Pancreas (tissue), 10 donors: ENCODE measurements at regions not wholly inside any gene's neighbourhood (a gene's known extent, or its start where the extent isn't known, plus 50 kb on each side); places are given as distances from the start of the nearest gene placed in this dataset.

ENCODE experiments used
- ATAC-seq, 4 donors: fragments of 200-7000 bp; cut with Tn5 transposase; one replicate each; pipeline versions ENCODE4 v1.8.0 to v1.9.1; 2020; ENCODE audit warnings: mild to moderate bottlenecking in 4 of 4, moderate library complexity in 4 of 4
- DNase-seq, 6 donors: peaks; one replicate each; pipeline ENCODE4 v3.0.0-alpha.2; 2020
- FAIRE-seq: peaks from 2 replicates; lab custom pipeline; 2012; peaks lifted over from hg19 to GRCh38; lab: Jason Lieb, UNC
- H3K27ac ChIP-seq, 4 donors: fragments of 200-600 bp; sonication (generic); 1 replicate in 3 of 4; 2 replicates in 1 of 4; pipeline versions ENCODE4 v1.5.0 to v1.8.0; 2020
- H3K27me3 ChIP-seq, 4 donors: fragments of 200-600 bp; one replicate each; pipeline ENCODE4 v1.8.0; 2021
- H3K36me3 ChIP-seq, 3 donors: fragments of 200-600 bp; sonication (generic) in 1 of 3; one replicate each; pipeline versions ENCODE4 v1.5.0 to v1.8.0; 2020 to 2021
- H3K4me1 ChIP-seq, 3 donors: fragments of 200-600 bp; one replicate each; pipeline ENCODE4 v1.8.0; 2021
- H3K4me3 ChIP-seq, 4 donors: fragments of 200-600 bp; sonication (generic) in 2 of 4; one replicate each; pipeline versions ENCODE4 v1.5.0 to v1.8.0; 2020 to 2021
- H3K9me3 ChIP-seq, 4 donors: fragments of 200-600 bp; one replicate each; pipeline ENCODE4 v1.8.0; 2021
- WGBS, 2 donors: extraction: QIAGEN DNeasy Blood & Tissue Kit; methylation state at CpG; one replicate each; pipeline ENCODE4 v1.1.7; 2013; 5-methylcytosine and 5-hydroxymethylcytosine counted together
- intact Hi-C, 3 donors: fragments of 100-400 bp; cut with DNase I; formaldehyde crosslinking; loops; one replicate each; pipeline versions ENCODE4 v1.11.1 to v1.14.2; 2022
- TF ChIP-seq, protein P1 (sequence below), 4 donors: fragments of 200-600 bp; sonication (generic) in 3 of 4; IDR thresholded peaks; one replicate each; pipeline versions ENCODE4 v1.5.0 to v1.8.0; 2021; ENCODE audit warnings: antibody characterized with exemption in 4 of 4
- donor health status: healthy with polysubstance abuse.
- donor health status: DM: no; HTN: no; CAD: no; lungs with moderate emphysema.
- donor health status: DM: no; HTN: no; CAD: no.
- donor health status: control.
- donor health status: control.
- donor health status: Bipolar disorder and iron deficiency.
- donor health status: DM: yes; HTN: yes; CAD: no.
- donor health status: DM: no; HTN: no; CAD: no.
- donor health status: DM: no; HTN: no; CAD: no.
- donor health status: DM: yes; HTN: yes; CAD: no.

DNA sequence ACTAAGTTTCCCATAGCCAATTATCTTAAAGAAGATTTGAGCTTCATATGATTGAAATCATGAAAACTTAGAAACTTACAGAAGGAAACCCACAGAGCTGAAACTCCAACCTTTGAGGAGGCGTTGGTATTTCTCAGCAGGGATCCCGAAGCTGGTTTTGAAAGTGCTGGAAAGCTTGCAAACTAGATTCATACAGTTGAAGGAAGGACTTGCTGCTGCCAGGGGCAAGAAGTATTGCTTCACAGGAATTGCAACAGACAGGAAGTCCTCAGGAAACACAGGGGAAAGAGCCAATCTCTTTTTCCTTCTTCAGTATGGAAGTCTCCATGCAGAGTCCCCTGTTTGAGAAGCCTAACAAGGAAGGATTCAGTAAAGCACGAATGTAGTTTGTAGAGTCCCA, 419.7 kb downstream of the CD109 start:
- intact Hi-C loops = no loop called here
- DNase-seq (no peak), ATAC-seq (no peak), FAIRE-seq (no peak)
- Histone ChIP-seq H3K4me1 (no peaks in the 10 kb centered on the region), H3K9me3 (no peaks in the 10 kb centered on the region), H3K36me3 (no peaks in the 10 kb centered on the region), H3K27ac (no peak overlapping the region), H3K27me3 (no peaks in the 10 kb centered on the region), H3K4me3 (no peak overlapping the region)
- 53 to 67% methylated on average over 3 of the region's 3 CpGs for WGBS, 2 donors
- TF ChIP-seq, protein P1, sequence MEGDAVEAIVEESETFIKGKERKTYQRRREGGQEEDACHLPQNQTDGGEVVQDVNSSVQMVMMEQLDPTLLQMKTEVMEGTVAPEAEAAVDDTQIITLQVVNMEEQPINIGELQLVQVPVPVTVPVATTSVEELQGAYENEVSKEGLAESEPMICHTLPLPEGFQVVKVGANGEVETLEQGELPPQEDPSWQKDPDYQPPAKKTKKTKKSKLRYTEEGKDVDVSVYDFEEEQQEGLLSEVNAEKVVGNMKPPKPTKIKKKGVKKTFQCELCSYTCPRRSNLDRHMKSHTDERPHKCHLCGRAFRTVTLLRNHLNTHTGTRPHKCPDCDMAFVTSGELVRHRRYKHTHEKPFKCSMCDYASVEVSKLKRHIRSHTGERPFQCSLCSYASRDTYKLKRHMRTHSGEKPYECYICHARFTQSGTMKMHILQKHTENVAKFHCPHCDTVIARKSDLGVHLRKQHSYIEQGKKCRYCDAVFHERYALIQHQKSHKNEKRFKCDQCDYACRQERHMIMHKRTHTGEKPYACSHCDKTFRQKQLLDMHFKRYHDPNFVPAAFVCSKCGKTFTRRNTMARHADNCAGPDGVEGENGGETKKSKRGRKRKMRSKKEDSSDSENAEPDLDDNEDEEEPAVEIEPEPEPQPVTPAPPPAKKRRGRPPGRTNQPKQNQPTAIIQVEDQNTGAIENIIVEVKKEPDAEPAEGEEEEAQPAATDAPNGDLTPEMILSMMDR (IDR thresholded peaks at IDR 0.05) = no peak

DNA sequence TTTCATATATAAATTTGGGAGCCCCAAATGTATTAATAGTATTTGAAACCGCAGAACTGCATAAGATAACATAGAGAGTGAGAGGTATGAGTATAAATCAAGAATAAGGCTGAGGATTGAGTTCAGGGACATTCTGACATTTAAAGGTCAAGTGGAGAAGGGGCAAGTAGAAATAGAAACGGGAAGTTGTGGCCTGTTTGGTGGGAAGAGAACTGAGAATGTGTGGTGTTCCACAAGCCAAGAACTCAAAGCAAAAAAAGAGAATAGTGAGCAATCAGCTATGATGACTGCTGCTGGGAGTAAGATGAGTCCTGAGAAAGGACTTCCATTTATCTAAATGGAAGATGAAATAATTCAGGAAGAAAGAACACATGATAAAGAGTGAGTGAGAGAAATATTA, 418.4 kb downstream of the CD109 start:
- 52 to 68% methylated on average over 2 of the region's 2 CpGs for WGBS, 2 donors
- H3K9me3 ChIP-seq = no peaks in the 10 kb centered on the region
- DNase-seq (no peak), ATAC-seq (no peak), FAIRE-seq (no peak)
- no peak overlapping the region for H3K4me3 ChIP-seq
- no peaks in the 10 kb centered on the region for H3K27me3 ChIP-seq
- TF ChIP-seq, protein P1 (IDR thresholded peaks at IDR 0.05) = no peak
- no peaks in the 10 kb centered on the region for H3K36me3 ChIP-seq
- H3K27ac ChIP-seq = no peak overlapping the region
- intact Hi-C loops = no loop called here
- H3K4me1 ChIP-seq = no peaks in the 10 kb centered on the region

DNA sequence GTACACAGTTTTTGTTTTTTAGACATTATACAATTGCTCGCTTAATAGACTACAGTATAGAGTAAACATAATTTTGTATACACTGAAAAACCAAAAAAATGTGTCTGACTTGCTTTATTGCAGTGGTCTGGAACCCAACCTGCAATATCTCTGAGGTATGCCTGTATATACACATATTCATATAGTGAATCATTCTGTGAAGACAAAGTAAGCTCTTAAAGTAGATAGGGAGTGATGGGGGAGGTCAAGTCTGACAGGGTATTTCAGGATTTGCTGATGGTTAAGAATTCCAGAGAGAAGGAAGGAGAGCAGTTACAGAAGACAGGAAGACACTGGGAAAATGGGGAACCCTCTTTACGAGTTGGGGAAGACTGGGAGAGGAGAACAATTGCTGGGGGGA, 417.9 kb downstream of the CD109 start:
- Histone ChIP-seq H3K4me1 (no peaks in the 10 kb centered on the region), H3K9me3 (no peaks in the 10 kb centered on the region), H3K36me3 (no peaks in the 10 kb centered on the region), H3K27me3 (no peaks in the 10 kb centered on the region), H3K27ac (no peak overlapping the region), H3K4me3 (no peak overlapping the region)
- FAIRE-seq (no peak), ATAC-seq (no peak), DNase-seq (no peak)
- intact Hi-C loops = no loop called here
- WGBS, 2 donors = 61 to 67% methylated on average over 2 of the region's 2 CpGs
- TF ChIP-seq, protein P1 (IDR thresholded peaks at IDR 0.05) = no peak

DNA sequence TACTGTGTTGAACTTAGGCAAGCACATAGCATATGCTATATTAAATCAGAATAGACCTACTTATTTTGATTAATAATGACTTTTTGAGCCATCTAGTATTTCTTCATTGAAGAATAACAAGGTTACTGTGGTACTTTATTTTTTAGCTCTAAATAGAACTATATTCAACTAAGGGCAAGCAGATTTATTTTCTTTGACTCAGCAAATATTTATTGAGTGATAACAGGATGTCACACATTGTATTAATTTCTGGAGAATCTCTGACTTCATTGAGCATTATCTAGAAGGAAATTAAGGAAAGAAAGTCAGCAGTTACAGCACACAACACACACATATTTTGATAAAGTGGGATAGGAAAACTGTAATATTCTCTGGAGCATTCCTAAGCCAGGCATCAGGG, 407.4 kb downstream of the CD109 start:
- TF ChIP-seq, protein P1 (IDR thresholded peaks at IDR 0.05) = no peak
- H3K4me3 ChIP-seq = no peak overlapping the region
- ATAC-seq (no peak), DNase-seq (no peak), FAIRE-seq (no peak)
- no peaks in the 10 kb centered on the region for H3K36me3 ChIP-seq
- no peaks in the 10 kb centered on the region for H3K4me1 ChIP-seq
- H3K27me3 ChIP-seq = no peaks in the 10 kb centered on the region
- intact Hi-C loops = no loop called here
- no peaks in the 10 kb centered on the region for H3K9me3 ChIP-seq
- H3K27ac ChIP-seq = no peak overlapping the region

DNA sequence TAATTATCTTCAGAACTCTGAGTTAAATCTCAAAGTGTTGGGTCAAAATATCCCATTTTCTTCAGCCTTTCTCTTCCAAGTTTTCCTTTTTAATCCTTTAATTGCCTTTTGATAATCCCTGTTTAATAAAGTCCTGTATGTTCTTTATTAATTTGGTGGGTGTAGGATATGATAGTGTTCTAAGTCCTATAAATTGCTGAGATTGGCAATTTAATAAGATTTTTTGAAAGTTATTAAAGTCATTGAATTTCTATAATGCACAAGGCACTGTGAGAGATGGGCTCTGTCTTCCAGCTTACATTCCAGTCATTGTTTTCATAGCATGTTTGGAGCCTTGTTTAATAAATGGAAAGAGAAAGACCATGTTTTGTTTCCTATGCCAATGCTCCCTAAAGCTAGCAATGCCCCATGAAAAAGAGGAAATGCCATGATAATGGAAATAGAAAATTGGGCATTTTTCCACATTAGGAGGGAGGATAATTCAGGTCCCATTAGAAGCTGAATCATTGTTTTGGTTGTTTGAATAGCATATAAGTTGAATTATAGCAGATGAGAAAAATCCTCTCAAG, 404.8 kb downstream of the CD109 start:
- FAIRE-seq = no peak
- Histone ChIP-seq H3K4me3 (no peak overlapping the region), H3K27me3 (no peaks in the 10 kb centered on the region), H3K27ac (no peak overlapping the region), H3K36me3 (no peaks in the 10 kb centered on the region), H3K4me1 (no peaks in the 10 kb centered on the region), H3K9me3 (no peaks in the 10 kb centered on the region)
- intact Hi-C loops = no loop called here
- TF ChIP-seq, protein P1 (IDR thresholded peaks at IDR 0.05) = no peak
- no peak for DNase-seq
- no peak for ATAC-seq
